K562 (cell line): ENCODE measurements at regions not wholly inside any gene's neighbourhood (a gene's known extent, or its start where the extent isn't known, plus 50 kb on each side); places are given as distances from the start of the nearest gene placed in this dataset.

ENCODE experiments used
- ARID3B ChIP-seq: fragments of 250-450 bp; sonication (Bioruptor Pico); IDR thresholded peaks from 2 replicates; pipeline ENCODE4 v1.4.0; 2020; ENCODE audit warnings: borderline replicate concordance
- BCL6 ChIP-seq: fragments of 250-450 bp; sonication (Bioruptor Pico); IDR thresholded peaks from 2 replicates; pipeline ENCODE4 v1.4.0; 2020
- CTBP1 ChIP-seq: fragments of 450-650 bp; IDR thresholded peaks from 2 replicates; pipeline ENCODE4 v1.6.1; 2016; ENCODE audit warnings: borderline replicate concordance
- GATA2 ChIP-seq: sonication (generic); formaldehyde crosslinking; IDR thresholded peaks from 2 replicates; pipeline ENCODE4 v1.4.0; 2020; ENCODE audit warnings: mild to moderate bottlenecking, missing genetic modification reagents
- HMGXB4 ChIP-seq: sonication (generic); formaldehyde crosslinking; IDR thresholded peaks from 2 replicates; pipeline ENCODE4 v1.8.1; 2023; ENCODE audit warnings: mild to moderate bottlenecking, missing genetic modification reagents
- JUND ChIP-seq, 2 experiments: IDR thresholded peaks; 2 replicates in 1 of 2; 3 replicates in 1 of 2; pipeline ENCODE4 v1.6.1; 2011; ENCODE audit warnings: borderline replicate concordance in 2 of 2, low read depth in 2 of 2, low read length in 2 of 2, improper control_type of control experiment in 1 of 2, missing biosample characterization in 1 of 2, missing genetic modification characterization in 1 of 2, missing genetic modification reagents in 1 of 2
- MYNN ChIP-seq, 2 experiments: sonication (generic); formaldehyde crosslinking in 1 of 2; IDR thresholded peaks; 2 replicates each; pipeline versions ENCODE4 v1.5.0 to v1.6.1; 2016 to 2020; ENCODE audit warnings: antibody characterized with exemption in 1 of 2, missing genetic modification reagents in 1 of 2
- PHTF2 ChIP-seq: fragments of 250-450 bp; sonication (Bioruptor Pico); IDR thresholded peaks from 2 replicates; pipeline ENCODE4 v1.5.0; 2021; ENCODE audit warnings: mild to moderate bottlenecking
- RAD21 ChIP-seq, 2 experiments: fragments of 250-450 bp in 1 of 2; fragments of 450-650 bp in 1 of 2; sonication (Bioruptor Pico) in 1 of 2; formaldehyde crosslinking in 1 of 2; IDR thresholded peaks in 1 of 2; conservative IDR thresholded peaks in 1 of 2; 2 replicates each; pipeline versions ENCODE4 v1.4.0 to v1.8.0; 2020 to 2022; ENCODE audit warnings: mild to moderate bottlenecking in 2 of 2, moderate library complexity in 1 of 2
- TCF3 ChIP-seq: sonication (generic); formaldehyde crosslinking; IDR thresholded peaks from 2 replicates; pipeline ENCODE4 v1.4.0; 2020; ENCODE audit warnings: mild to moderate bottlenecking, missing genetic modification reagents
- TEAD4 ChIP-seq, 2 experiments: sonication (generic) in 1 of 2; formaldehyde crosslinking in 1 of 2; IDR thresholded peaks; 2 replicates each; pipeline versions ENCODE4 v1.6.1 to v1.8.0; 2012 to 2022; ENCODE audit warnings: borderline replicate concordance in 1 of 2, inconsistent platforms in 1 of 2, low read length in 1 of 2, mild to moderate bottlenecking in 1 of 2, missing genetic modification reagents in 1 of 2
- U2AF1 ChIP-seq: fragments of 200-400 bp; formaldehyde crosslinking; optimal IDR thresholded peaks from 2 replicates; pipeline ENCODE3; 2017; ENCODE audit warnings: mild to moderate bottlenecking, low read depth, low read length, moderate library complexity
- VEZF1 ChIP-seq: fragments of 200-800 bp; sonication (Bioruptor generic); IDR thresholded peaks from 2 replicates; pipeline ENCODE4 v1.6.1; 2017; ENCODE audit warnings: missing genetic modification characterization, missing compliant biosample characterization
- ZNF133 ChIP-seq: fragments of 250-450 bp; sonication (Bioruptor Pico); IDR thresholded peaks from 2 replicates; pipeline ENCODE4 v1.4.0; 2020; ENCODE audit warnings: mild to moderate bottlenecking
- ZNF165 ChIP-seq: fragments of 250-450 bp; sonication (Bioruptor Pico); IDR thresholded peaks from 2 replicates; pipeline ENCODE4 v1.4.0; 2020; ENCODE audit warnings: borderline replicate concordance
- ZNF217 ChIP-seq: sonication (generic); formaldehyde crosslinking; IDR thresholded peaks from 2 replicates; pipeline ENCODE4 v1.8.0; 2022; ENCODE audit warnings: mild to moderate bottlenecking, missing genetic modification reagents
- ZNF280B ChIP-seq: fragments of 250-450 bp; sonication (Bioruptor Pico); IDR thresholded peaks from 2 replicates; pipeline ENCODE4 v1.5.1; 2021; ENCODE audit warnings: mild to moderate bottlenecking
- ZNF3 ChIP-seq: fragments of 250-450 bp; sonication (Bioruptor Pico); IDR thresholded peaks from 2 replicates; pipeline ENCODE4 v1.5.0; 2021; ENCODE audit warnings: mild to moderate bottlenecking, moderate library complexity
- ZNF316 ChIP-seq: fragments of 450-650 bp; IDR thresholded peaks from 2 replicates; pipeline ENCODE4 v1.6.1; 2016
- ZNF436 ChIP-seq: fragments of 250-450, 450-650 bp; sonication (Bioruptor Pico); formaldehyde crosslinking; IDR thresholded peaks from 2 replicates; pipeline ENCODE4 v1.7.0; 2020; ENCODE audit warnings: mild to moderate bottlenecking
- TF ChIP-seq, protein P1 (sequence below): fragments of 250-450 bp; sonication (Bioruptor Pico); IDR thresholded peaks from 2 replicates; pipeline ENCODE4 v1.8.0; 2022; ENCODE audit warnings: inconsistent platforms, mild to moderate bottlenecking, moderate library complexity, borderline replicate concordance

- TF ChIP-seq U2AF1: no peak
- TF ChIP-seq HMGXB4 (CRISPR knock-in tag): no peak
- TF ChIP-seq MYNN (IDR thresholded peaks at IDR 0.05): peak; percentile 98
- peak; percentile 78; the same call in 1 of the 2 replicates for TF ChIP-seq MYNN (CRISPR knock-in tag; IDR thresholded peaks at IDR 0.05)
- no peak for TF ChIP-seq BCL6
- TF ChIP-seq ZNF280B (CRISPR knock-in tag): no peak
- TF ChIP-seq GATA2 (CRISPR knock-in tag): no peak
- TF ChIP-seq JUND (IDR thresholded peaks at IDR 0.05; ENCODE audit: borderline replicate concordance, low read depth, low read length): no peak
- no peak for TF ChIP-seq JUND (tag; IDR thresholded peaks at IDR 0.05; ENCODE audit: borderline replicate concordance, low read depth, low read length)
- no peak for TF ChIP-seq ZNF436 (CRISPR knock-in tag)
- no peak for TF ChIP-seq ZNF165 (CRISPR knock-in tag)
- no peak for TF ChIP-seq ZNF217 (CRISPR knock-in tag)
- TF ChIP-seq, protein P1, sequence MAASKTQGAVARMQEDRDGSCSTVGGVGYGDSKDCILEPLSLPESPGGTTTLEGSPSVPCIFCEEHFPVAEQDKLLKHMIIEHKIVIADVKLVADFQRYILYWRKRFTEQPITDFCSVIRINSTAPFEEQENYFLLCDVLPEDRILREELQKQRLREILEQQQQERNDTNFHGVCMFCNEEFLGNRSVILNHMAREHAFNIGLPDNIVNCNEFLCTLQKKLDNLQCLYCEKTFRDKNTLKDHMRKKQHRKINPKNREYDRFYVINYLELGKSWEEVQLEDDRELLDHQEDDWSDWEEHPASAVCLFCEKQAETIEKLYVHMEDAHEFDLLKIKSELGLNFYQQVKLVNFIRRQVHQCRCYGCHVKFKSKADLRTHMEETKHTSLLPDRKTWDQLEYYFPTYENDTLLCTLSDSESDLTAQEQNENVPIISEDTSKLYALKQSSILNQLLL (CRISPR knock-in tag): no peak
- TF ChIP-seq ZNF316: peak; percentile 62
- TF ChIP-seq PHTF2 (CRISPR knock-in tag): no peak
- no peak for TF ChIP-seq ARID3B (CRISPR knock-in tag)
- 0 out of 4 replicates have a peak, but pooled peaks of 1 of the 2 experiments have one; percentile 9 for TF ChIP-seq RAD21 (CRISPR knock-in tag; conservative IDR thresholded peaks at IDR 0.05 in 1 of 2, IDR thresholded peaks at IDR 0.05 in 1 of 2)
- no peak for TF ChIP-seq ZNF133 (CRISPR knock-in tag)
- no peak for TF ChIP-seq VEZF1 (CRISPR knock-in tag)
- TF ChIP-seq TEAD4 (IDR thresholded peaks at IDR 0.05; ENCODE audit: low read length): no peak
- no peak for TF ChIP-seq TEAD4 (CRISPR knock-in tag; IDR thresholded peaks at IDR 0.05; ENCODE audit: borderline replicate concordance)
- TF ChIP-seq ZNF3 (CRISPR knock-in tag): no peak
- no peak for TF ChIP-seq CTBP1
- TF ChIP-seq TCF3 (CRISPR knock-in tag): no peak
Measured at GRCh38 chr18:10015288-10015701, 101.5 kb downstream of the VAPA start (continued).
